ENCODE measurements at regions not wholly inside any gene's neighbourhood (a gene's known extent, or its start where the extent isn't known, plus 50 kb on each side); places are given as distances from the start of the nearest gene placed in this dataset.

DNA sequence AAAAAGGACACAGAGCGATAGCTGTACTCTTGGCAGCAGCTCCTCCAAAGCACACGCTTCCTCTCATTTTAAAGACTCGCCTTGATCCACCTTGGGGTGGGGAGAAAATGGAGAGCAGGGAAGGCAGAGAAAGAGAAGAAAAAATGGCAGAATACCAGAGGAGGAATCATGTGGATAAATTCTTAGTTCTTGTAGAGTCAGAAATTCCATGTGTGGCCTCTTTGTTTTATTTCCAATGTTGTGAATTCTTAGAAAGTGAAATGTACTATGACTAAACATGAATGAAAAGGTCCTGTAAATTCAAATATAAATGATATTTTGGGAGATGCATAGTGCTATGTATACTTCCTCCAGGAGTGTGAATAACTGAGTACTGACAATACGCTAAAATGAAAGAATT, 89.7 kb upstream of the SESTD1 start:
- DNase-seq (ENCODE audit: low read depth, low spot score) (no peak), ATAC-seq (no peak), FAIRE-seq (no peak)
- no peak overlapping the region for H3K4me2 ChIP-seq (ENCODE audit: control insufficient read depth, insufficient read depth)
- H3K36me3 ChIP-seq (ENCODE audit: control insufficient read depth in 2 of 2, insufficient read depth in 2 of 2, low read length in 1 of 2): no peaks in the 10 kb centered on the region
- no peak for TF ChIP-seq RBBP5 (conservative IDR thresholded peaks at IDR 0.05)
- no peak for TF ChIP-seq ESRRA (IDR thresholded peaks at IDR 0.05; ENCODE audit: low read length)
- TF ChIP-seq FOXK2 (IDR thresholded peaks at IDR 0.05): no peak
- no peak for TF ChIP-seq MTA2 (IDR thresholded peaks at IDR 0.05; ENCODE audit: low read depth)
- TF ChIP-seq SP1 (IDR thresholded peaks at IDR 0.05; ENCODE audit: low read depth, low read length): no peak
- TF ChIP-seq STAT3 (IDR thresholded peaks at IDR 0.05; ENCODE audit: low read depth, low read length): no peak
- no peaks in the 10 kb centered on the region for H3K9me3 ChIP-seq (replicated peaks; ENCODE audit: control insufficient read depth, insufficient read depth, low read length)
- H3K27ac ChIP-seq (ENCODE audit: control insufficient read depth, insufficient read depth): no peak overlapping the region
- no TSS peak for BruUV-seq (replicated peaks)
- H2AFZ ChIP-seq (ENCODE audit: control insufficient read depth, low read depth, low read length): no peak overlapping the region
- no peak overlapping the region for H3K4me3 ChIP-seq
- RAD21 ChIA-PET (ENCODE audit: unreplicated experiment): no interaction called here
- peaks cover 6% of the 10 kb centered on the region; the same call in 1 of the 2 replicates for H3K4me1 ChIP-seq (ENCODE audit: control insufficient read depth, insufficient read depth, low read length)
- POLR2A ChIA-PET: no interaction called here
- SMC1A ChIA-PET (ENCODE audit: uncharacterized antibody, unreplicated experiment): interaction anchor here (1.2 to 1.5 kb wide), 3 partner anchors 91 to 134 kb away, joined by 3 to 4 read pairs (median 4); no protein-coding TSS in a partner anchor
- no peaks in the 10 kb centered on the region for H3K79me2 ChIP-seq (ENCODE audit: control insufficient read depth, insufficient read depth, low read length)
- 44% methylated on average over 4 of the region's 4 CpGs for WGBS (ENCODE audit: insufficient coverage, insufficient replicate concordance, low lambda C conversion rate, missing lambda C conversion rate)
- intact Hi-C loops (cut with micrococcal nuclease; ENCODE audit: unreplicated experiment) (no loop called here), in situ Hi-C loops (cut with MboI) (no loop called here)
- CTCF ChIA-PET: interaction anchor here (0.7 to 0.9 kb wide), 3 partner anchors 10 to 337 kb away, joined by 3 to 4 read pairs (median 3); no protein-coding TSS in a partner anchor
- H3K9ac ChIP-seq (ENCODE audit: control insufficient read depth, insufficient read depth, low read length): no peak overlapping the region
- H4K20me1 ChIP-seq (ENCODE audit: control insufficient read depth, insufficient read depth): no peaks in the 10 kb centered on the region
- no peaks in the 10 kb centered on the region for H3K27me3 ChIP-seq (replicated peaks in 1 of 2; ENCODE audit: control insufficient read depth in 2 of 2, insufficient read depth in 2 of 2, low read length in 1 of 2)

DNA sequence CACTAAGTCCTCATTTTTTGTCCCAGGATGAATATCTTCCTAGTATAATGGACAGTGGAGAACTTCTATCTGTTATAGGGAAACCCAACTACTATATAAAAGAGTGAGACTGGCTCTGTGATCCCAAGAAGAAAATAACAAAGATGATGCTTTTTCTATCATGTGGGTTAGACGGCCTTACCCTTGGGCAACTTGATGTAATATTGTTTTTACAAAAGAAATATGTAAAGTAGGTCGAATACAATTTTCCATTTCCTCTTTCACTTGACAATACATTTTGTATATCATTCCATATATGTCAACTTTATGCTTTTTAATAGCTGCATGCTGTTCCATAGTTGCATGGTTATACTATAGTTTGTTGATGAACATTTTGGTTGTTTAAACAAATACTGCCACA, 87.5 kb upstream of the SESTD1 start:
- ChIA-PET SMC1A (ENCODE audit: uncharacterized antibody, unreplicated experiment) (no interaction called here), RAD21 (ENCODE audit: unreplicated experiment) (no interaction called here), POLR2A (no interaction called here), CTCF (interaction anchor here (1.5 kb wide), 1 partner anchor 90 kb away, joined by 4 read pairs; no protein-coding TSS in a partner anchor)
- peaks cover 6% of the 10 kb centered on the region; the same call in 1 of the 2 replicates for H3K4me1 ChIP-seq (ENCODE audit: control insufficient read depth, insufficient read depth, low read length)
- H2AFZ ChIP-seq (ENCODE audit: control insufficient read depth, low read depth, low read length): no peak overlapping the region
- ATAC-seq: no peak
- no peaks in the 10 kb centered on the region for H3K36me3 ChIP-seq (ENCODE audit: control insufficient read depth in 2 of 2, insufficient read depth in 2 of 2, low read length in 1 of 2)
- no peak for TF ChIP-seq MTA2 (IDR thresholded peaks at IDR 0.05; ENCODE audit: low read depth)
- H3K9me3 ChIP-seq (replicated peaks; ENCODE audit: control insufficient read depth, insufficient read depth, low read length): no peaks in the 10 kb centered on the region
- FAIRE-seq: peak; percentile 74
- H3K79me2 ChIP-seq (ENCODE audit: control insufficient read depth, insufficient read depth, low read length): no peaks in the 10 kb centered on the region
- no peak overlapping the region for H3K27ac ChIP-seq (ENCODE audit: control insufficient read depth, insufficient read depth)
- no peak overlapping the region for H3K4me2 ChIP-seq (ENCODE audit: control insufficient read depth, insufficient read depth)
- no peaks in the 10 kb centered on the region for H4K20me1 ChIP-seq (ENCODE audit: control insufficient read depth, insufficient read depth)
- H3K4me3 ChIP-seq: no peak overlapping the region
- no peaks in the 10 kb centered on the region for H3K27me3 ChIP-seq (replicated peaks in 1 of 2; ENCODE audit: control insufficient read depth in 2 of 2, insufficient read depth in 2 of 2, low read length in 1 of 2)
- DNase-seq (ENCODE audit: low read depth, low spot score): no peak
- H3K9ac ChIP-seq (ENCODE audit: control insufficient read depth, insufficient read depth, low read length): no peak overlapping the region
- in situ Hi-C loops (cut with MboI) (no loop called here), intact Hi-C loops (cut with micrococcal nuclease; ENCODE audit: unreplicated experiment) (no loop called here)
- no TSS peak for BruUV-seq (replicated peaks)
- WGBS (ENCODE audit: insufficient coverage, insufficient replicate concordance, low lambda C conversion rate, missing lambda C conversion rate): 0% methylated on average over 2 of the region's 2 CpGs

Measured in GM12878 (cell line).